NCI-H1105 treated with DMSO at 0.1 percent for 48 hours (cell line): ENCODE measurements at regions not wholly inside any gene's neighbourhood (a gene's known extent, or its start where the extent isn't known, plus 50 kb on each side); places are given as distances from the start of the nearest gene placed in this dataset.

Experiments
- DNase-seq: peaks from one replicate; lab custom pipeline; 2025; lab: John Stamatoyannopoulos, UW

DNA sequence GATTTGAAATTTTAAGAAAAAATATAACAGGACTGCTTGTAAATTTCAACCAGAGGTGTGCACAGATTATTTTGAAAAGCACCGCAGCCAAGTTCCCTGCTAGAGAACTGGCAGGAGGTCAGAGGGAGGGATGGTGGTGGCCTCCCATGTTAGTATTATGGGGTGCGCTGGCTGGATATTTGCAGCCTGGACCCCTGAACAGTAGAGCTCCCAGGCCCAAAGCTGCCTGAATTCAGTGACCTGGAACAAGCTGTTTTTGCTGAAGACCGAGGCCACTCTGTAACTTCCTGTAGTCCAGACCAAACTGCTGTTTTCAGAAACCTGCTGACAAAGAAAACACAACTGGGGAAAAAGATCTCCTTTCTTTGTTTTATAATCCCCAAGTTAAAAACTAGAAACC is 314.3 kb downstream of the TNS1 start:
- DNase-seq: no peak

DNA sequence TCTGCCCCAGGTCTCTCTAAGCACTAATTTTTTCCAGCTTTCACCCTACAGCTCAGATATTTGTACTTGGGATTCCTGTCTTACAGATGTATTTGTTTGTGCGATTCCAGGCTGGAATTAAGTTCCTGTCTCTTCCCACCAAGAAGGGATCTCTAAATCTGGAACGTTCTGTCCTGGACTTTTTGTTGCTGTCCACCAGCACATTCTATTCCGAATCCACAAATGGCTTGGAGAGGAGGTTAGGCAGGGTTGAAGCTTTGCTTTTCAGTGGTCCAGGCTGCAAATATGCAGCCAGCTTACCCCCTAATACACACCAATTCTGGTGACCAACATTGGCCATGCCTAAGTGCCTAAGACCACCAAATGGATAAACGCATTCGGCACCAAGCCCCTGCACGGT is 315.0 kb downstream of the TNS1 start:
- no peak for DNase-seq

DNA sequence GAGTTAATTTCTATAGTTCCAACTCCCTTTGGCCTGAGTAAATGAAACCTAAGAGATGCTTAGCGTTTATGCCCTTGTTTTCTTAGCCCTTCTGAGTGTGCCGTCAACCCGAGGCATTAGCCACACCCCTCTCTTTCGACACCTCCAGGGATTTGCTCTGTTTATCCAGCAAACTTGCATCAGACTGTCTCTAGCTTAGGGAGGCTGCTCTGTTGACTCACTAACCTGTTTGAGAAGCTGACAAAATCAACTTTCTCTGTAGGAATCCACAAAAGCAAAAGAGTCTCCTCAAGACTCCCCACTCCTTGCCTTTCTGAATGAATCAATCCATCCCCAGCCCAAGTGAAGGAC is 317.6 kb downstream of the TNS1 start:
- DNase-seq: no peak

DNA sequence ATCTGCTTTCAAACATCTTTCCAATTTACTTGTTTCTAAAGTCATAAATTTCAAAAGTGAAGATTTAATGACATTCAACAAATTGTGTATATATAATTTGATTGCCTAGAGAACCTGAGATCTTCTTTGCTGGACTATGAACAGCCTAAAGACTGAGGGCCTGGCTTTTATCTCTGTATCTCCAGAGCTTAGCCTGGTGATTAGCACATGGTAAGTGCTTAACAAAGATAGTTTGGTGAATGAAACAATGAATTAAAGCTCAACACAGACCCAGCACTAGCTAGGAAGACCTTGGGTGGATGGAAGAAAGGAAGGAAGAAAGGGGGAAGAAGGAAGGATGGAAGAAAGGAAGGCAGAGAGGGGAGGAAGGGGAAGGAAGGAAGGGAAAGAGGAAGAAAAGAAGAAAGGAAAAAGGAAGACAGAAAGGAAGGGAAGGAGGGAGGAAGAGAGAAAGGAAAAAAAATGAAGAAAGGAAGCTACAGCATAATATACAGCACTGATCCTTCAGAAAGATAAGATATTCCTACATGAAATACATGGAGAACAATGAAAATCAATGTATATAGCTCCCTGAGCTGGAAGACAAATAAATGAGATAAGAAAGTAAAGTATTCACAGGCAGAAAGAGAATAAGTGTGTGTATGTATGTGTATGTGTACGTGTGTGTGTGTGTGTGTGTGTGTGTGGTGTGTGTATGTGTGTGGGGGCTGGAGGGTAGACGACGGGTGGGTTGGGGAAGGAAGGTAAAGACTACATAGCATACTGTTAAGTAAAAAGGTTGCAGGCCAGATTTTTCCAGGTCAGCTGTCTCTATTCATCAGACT is 318.2 kb downstream of the TNS1 start:
- no peak for DNase-seq

DNA sequence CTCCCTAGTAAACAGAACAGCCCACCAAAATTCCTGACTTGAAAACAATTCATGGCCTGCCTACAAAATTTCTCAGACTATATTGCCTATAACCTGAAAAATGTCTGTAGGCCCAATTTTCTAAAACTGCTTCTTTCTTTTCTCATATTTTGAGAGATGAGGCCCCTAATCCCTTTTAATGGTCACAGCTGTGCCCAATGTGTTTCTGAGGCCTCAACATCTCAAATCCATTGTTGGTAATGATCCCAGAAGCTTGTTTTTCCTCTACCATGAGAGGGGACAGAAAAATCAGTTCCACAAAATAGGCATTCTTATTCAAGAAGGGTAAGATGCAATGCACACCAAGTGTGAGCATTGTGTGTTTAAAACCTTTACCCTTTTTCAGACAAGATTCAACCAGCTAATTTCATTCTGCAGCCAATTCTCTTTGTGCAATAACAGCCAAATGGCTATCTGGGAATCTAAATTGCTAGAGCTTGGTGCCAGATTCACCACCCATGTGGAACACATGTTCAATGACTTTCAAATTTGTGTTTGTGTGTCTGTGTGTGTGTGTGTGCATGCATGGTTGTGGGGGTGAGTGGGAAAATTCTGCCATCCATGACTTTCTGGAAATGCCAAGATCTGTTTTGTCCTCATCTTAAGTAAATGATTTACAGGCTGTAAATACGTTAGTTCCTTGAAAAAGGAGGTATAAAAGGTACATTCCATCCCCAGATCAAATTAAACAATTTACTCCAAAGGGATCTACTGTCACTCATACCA is 319.5 kb downstream of the TNS1 start:
- no peak for DNase-seq

DNA sequence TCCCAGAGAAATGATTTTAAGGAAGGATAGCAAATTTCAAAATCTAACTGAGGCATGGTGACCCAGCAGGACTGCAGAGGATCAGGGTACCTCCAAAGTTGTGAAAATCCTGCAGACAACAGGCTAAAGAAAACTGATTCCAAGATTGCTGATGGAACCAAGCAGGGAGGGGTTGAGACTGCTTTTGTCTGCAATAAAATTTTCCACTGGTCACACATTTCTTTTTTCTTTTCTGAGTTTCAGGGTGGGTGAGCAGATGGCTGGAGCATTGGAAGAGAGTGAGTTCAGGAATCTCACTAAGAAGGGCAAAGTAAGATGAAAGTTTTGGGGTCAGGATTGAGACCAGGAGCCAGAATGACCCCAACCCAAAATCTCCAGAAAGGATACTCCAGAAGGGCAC is 321.0 kb downstream of the TNS1 start:
- no peak for DNase-seq

DNA sequence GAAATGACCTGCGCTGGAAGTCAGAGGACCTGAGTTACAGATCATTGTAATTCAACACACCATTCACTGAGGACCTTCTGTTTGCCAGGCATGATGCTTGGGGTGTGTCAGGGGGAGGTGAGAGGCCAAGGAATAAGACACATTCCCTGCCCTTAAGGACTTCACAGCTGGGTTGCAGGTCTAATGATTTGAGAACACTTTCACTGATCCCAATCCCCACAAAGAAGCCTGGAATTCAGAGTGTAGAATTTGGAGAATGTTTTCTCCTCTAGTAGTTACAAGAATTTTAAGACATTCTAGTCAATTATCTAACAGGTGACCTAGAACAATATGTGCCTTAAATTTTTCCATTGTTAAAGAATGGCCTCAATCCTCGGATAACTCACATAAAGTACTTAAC is 322.4 kb downstream of the TNS1 start:
- DNase-seq: no peak

DNA sequence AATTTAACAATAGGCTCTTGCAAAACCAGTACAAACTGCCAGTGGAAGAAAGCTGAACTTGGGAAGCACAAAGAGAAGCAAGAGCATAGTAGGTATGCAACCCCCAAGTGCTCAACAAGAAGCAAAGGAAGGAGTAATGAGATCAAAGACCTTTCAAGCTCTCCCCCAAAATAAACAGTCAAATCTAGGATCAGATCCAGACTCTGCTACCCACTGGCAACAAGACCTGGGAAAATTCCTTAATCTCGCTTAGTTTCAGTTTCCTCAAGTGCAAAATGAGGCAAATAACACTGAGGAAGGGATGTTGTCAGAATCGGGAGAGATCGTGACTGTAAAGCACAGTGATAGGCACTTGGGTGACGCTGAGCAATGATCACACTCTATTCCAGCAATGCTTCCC is 329.2 kb downstream of the TNS1 start:
- DNase-seq: no peak

DNA sequence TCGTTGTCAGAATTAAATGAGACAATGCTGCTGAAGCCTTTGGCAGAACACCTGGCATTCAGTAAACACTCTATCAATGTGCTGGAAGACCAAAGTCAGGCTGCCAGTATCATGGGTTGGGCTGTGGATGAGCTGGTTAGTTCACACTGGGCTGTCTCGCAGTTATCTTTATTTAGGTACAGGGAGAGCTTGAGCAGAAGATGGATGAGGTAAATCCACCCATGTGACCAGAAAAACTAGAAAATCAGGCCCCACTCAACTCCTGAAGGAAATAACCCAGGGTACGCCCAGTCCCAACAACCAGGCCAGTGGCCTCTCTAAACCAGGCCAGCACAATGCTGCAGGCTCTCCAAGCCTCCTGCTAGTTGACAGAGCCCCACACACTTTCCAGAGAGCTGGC is 330.3 kb downstream of the TNS1 start:
- no peak for DNase-seq

DNA sequence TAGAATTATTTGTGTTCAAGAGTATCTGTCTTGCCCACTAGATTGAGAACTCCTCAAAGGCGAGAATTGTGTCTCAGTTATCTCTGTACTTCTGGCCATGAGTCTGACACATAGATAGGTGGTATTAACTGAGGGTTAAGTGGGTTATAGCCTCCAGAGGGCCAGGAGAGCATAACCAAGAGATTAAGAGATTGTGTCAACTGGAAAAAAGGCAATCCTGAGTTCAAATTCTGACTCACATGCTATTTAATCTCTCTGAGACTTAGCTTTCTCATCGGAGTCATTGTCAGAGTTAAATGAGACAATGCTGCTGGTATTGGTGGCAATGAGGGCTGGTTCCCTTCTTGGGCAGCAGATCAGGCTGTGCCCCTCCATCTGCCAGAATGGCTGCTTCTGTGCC is 330.9 kb downstream of the TNS1 start:
- DNase-seq: no peak

DNA sequence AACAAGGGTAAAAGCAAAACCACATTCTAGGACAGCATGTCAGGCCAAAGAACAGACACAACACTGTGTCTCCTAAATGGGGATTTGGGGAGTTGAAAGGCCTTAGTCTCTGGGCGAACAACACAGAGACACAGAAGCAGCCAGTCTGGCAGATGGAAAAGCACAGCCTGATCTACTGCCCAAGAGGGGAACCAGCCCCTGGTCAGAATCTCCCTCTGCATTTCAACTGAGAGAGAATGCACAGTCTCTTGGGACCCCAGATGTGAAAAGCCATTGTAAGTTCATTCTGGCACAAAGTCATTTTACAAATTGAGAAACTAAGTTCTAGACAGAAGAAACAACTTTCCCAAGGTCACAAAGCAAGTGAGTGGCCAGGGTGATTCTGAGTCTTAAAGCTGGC is 331.7 kb downstream of the TNS1 start:
- DNase-seq: no peak

DNA sequence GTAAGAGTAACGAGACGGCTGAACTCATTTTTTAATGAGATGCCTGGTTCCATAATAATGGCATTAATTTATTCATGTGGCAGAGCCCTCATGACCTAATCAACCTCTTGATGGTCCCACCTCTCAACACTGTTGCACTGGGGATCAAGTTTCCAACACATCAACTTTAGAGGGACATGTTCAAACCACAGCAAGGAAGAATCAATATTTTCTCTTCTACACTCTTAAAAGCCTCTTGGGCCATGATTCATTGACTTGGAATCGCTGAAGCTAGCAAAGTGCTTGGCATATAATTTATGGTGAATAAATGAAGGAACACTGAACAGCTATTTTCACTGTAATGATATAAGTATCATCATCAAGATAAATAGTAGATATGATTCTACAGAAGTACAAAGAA is 333.0 kb downstream of the TNS1 start:
- DNase-seq: no peak

DNA sequence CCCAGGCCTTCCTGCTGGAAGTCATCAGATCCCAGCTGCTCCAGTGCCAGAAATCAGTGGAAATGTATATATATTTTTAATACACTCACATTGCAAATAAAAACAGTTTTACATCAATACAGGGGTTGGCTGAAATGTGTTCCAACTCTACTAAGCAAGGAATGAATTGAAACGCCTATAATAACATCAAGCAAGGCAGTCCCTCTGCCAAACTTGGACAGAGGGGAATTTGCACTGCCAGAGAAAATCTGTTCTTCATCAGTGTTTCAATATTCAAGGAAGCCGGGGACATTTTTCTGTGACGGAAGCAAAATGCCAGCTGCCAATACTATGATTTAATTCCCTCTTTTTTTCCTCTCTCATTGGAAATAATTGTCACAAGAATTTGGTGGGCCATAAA is 335.3 kb downstream of the TNS1 start:
- no peak for DNase-seq

DNA sequence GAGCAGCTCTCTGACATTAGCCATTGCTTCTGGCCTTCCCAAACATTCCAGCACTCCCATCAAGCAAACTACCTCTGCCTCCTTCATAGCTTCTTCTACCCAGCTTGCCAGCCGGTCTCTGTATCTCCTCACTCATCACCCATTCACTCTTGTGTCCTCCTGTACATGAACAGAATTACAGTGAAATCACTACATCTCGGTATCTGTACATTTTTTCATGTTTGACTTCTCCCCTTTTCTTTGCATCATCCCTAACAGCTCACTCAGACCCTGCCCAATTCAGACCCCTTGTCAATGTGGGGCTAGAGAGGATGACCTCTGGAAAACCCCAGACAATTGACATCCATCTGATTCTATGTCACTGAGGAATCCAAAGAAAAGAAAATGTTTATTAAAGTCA is 335.8 kb downstream of the TNS1 start:
- DNase-seq: no peak

DNA sequence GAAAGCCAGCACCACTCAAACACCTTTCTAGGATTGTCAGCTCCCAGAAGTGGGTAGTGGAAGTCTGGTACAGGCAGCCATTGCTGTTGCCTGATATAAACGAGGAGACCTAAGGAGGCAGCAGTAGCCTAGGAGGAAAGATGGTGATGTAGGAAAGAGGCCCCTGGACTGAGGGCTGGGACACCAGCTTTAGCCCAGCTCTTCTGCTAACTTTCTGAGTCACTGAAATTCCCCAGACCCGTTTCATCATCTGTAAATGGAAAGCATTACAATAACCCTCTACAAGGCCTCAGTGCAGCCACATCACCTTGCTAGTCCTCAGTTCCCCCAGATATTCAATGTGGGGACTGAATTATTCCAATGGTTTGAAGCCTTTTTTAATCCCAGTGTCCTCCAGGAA is 336.5 kb downstream of the TNS1 start:
- DNase-seq: no peak

DNA sequence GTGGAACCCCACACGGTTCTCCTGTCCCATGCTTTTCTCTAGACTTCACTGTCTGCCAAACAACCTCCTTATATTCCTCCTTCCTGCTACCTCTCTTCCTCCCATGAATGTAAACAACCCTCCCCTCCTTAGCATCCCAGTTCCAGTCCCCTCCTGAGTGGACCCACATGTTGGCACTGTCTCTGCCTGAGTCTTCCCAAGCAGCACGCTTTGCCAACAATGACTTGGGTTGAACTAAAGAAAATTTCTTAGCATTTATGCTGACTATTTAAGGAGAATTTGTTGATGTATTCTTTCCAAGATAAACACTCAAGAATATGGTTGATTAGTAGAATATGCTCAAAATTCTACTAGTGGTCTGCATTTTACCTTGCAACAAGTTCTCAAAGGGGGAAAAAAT is 338.0 kb downstream of the TNS1 start:
- no peak for DNase-seq

DNA sequence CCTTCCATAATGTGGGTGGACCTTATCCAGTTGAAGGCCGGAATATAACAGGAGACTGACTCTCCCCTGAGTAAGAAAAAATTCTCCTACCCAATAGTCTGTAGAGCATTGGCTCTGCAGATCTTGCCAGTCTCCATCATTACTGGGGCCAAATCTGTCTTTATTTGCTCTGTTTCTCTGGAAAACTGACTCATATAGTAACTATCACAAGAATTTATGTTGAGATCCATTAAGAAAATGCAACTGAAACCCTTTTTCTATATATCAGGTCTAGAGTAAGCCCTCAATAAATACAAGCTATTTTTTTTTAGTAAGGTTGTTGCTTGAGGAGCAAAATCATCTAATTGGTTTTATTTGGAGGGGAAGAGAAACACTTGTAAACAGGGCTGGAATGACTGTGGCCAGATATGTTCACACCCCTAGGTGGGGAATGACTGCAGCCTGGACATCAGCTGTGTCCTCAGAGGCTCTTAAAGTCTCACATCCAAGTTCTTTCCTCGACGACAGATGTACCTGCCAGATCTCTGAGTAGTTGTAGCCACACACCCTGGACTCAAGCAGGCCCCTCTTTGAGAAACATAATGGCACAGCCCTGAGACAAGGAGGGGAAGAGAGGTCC is 339.7 kb downstream of the TNS1 start:
- no peak for DNase-seq

DNA sequence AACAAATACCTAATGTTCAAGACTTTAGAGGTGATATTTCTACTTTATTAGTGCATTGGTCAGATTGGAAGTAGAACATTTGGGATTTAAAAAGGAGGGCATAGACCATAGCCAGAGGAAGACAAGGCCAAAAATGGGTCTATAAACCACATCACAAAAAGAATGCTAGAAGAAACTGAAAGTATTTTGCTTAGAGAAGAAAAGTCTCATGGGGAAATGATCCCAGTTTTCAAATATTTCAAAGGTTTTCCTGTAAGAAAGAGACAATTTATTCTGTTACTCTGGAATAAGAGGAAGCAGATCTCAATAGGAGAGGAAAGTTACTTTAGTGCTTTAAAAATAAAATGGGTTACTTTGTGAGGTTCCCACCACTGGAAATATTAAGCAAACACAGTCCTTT is 341.4 kb downstream of the TNS1 start:
- DNase-seq: no peak

DNA sequence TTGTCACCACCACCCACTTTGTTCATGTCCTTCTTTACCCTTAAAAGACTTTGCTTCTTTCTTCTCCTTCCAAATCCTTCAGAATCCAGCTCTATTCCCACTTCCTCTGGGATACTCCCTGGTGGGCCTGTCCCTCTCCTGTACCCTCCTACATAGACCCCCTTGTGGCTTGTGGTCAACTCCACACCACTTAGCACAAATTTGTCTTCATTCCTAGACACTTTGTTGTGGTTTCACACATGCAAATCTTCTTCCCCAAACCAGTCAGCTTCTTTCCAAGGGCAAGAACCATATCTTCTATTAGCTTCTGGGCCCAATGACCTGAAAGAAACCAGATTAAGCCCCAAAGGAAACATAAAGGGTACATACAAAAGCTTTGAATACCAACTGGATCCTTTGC is 342.4 kb downstream of the TNS1 start:
- DNase-seq: no peak

DNA sequence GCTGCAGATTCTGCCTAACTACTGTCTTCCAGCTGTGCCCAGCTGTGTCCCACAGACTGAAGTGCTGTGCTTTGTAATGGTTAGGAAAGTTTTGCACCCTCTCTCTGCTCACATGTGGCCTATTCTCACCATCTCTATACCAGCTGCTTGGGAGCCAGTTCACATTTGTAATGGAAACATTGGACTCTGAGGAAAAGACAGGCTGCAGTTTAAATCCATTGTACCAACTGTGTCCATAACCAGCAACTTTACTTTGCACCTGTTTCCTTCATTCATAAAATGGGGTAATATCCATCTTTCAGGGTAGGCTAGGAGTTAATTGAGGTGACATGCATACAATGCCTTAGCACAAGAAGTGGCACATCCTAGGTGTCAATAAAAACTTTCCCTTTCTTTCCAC is 344.0 kb downstream of the TNS1 start:
- no peak for DNase-seq

DNA sequence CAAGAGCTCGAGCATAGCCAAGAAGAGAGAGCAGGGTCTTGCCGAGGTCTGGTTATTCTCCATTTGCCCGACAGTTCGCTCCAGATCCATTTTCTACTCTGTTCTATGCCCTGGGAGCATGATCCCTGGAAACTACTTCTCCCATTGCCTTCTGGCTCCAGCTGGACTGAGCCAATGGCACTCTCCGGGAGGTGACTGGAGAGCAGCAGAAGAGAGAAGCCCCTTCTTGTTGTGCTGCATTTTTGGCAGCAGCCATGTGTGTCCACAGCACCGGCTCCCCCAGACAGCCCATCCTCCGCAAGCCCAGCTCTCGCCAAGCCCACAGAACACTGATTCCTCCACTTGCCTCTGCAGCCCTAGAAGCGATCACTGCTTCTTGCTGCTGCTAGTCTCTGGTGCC is 345.5 kb downstream of the TNS1 start:
- DNase-seq: no peak

DNA sequence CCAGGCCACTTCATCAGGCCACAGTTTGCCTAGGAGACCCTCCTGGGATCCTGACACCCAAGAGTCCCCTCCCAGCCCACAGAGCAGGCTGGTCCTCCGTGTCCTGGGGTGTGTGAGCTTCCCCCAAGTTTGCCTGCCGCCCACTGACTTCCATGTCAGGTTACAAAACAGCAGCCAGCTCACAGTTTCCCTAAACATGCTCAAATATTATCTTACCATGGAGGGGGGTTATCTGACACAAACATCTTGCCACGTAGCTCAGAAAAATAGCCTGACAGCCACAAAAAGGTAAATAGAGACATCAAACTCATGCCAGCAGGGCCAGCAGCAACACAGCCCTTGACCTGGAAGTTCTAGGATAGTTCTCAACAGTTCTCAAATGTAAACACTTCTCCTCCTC is 346.5 kb downstream of the TNS1 start:
- DNase-seq: no peak

DNA sequence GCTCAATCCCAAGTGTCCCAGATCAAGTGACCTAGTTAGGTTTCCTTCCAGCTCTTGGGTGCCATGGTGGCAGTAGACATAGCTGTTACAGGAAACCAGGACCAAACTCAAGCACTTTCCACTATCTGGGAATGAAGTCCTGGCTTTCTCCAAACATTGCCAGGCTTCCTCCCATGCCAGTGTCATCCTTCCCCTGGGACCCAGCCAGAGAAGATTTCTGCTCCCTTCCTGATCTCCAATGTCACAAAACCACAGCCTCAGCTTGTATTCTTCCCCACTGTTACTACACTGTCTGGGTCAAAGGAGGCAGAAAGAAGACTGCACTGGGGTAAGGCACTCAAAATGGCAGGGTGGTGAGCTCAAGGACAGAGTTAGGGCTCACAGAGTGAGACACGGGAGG is 347.1 kb downstream of the TNS1 start:
- no peak for DNase-seq
